ENCODE measurements at regions not wholly inside any gene's neighbourhood (a gene's known extent, or its start where the extent isn't known, plus 50 kb on each side); places are given as distances from the start of the nearest gene placed in this dataset.
A peak's percentile ranks its signal among the peaks of the same experiment; 100 is the strongest.
"Not testable (repeated sequence)": the region's sequence is repeated elsewhere in the genome, so short reads cannot be mapped to it uniquely, and the experiment has no call there.

DNA sequence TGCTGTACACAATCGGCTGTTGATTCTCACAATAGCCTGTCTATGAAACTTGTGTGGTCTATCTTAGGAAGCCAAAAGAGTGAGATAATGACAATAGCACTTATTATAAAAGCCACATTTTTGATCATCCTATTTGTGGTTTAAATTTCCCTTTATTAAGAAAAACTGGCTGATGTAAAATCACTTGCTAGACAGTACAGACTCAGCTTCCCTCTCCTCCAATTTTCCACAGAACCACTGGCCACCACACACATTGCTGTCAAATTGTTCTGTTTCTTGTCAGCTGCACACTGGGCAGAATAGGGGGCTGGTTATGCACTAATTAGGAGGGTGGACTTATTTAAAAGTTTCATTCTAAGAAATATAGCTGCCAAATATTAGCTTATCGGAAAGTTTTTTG, 425.9 kb downstream of the EPHA3 start:
- Histone ChIP-seq H3K9me3 (ENCODE audit: insufficient read depth, low read depth) (no peaks in the 10 kb centered on the region), H3K4me1 (replicated peaks; ENCODE audit: insufficient read depth) (no peaks in the 10 kb centered on the region), H3F3A (ENCODE audit: insufficient read depth, low read depth) (no peaks in the 10 kb centered on the region), H3K4me3 (no peak overlapping the region), H3K79me2 (ENCODE audit: low read depth) (no peaks in the 10 kb centered on the region), H3K4me2 (no peak overlapping the region), H4K20me1 (ENCODE audit: insufficient read depth) (no peaks in the 10 kb centered on the region), H3K27me3 (ENCODE audit: insufficient read depth, low read depth) (no peaks in the 10 kb centered on the region), H3K36me3 (ENCODE audit: low read depth) (no peaks in the 10 kb centered on the region), H3K9me2 (ENCODE audit: insufficient read depth) (no peaks in the 10 kb centered on the region), H3K27ac (no peak overlapping the region), H2AFZ (no peak overlapping the region)
- ChIA-PET CTCF (no interaction called here), POLR2A (ENCODE audit: unreplicated experiment) (no interaction called here)
- DNase-seq: no peak
- TF ChIP-seq, protein P1, sequence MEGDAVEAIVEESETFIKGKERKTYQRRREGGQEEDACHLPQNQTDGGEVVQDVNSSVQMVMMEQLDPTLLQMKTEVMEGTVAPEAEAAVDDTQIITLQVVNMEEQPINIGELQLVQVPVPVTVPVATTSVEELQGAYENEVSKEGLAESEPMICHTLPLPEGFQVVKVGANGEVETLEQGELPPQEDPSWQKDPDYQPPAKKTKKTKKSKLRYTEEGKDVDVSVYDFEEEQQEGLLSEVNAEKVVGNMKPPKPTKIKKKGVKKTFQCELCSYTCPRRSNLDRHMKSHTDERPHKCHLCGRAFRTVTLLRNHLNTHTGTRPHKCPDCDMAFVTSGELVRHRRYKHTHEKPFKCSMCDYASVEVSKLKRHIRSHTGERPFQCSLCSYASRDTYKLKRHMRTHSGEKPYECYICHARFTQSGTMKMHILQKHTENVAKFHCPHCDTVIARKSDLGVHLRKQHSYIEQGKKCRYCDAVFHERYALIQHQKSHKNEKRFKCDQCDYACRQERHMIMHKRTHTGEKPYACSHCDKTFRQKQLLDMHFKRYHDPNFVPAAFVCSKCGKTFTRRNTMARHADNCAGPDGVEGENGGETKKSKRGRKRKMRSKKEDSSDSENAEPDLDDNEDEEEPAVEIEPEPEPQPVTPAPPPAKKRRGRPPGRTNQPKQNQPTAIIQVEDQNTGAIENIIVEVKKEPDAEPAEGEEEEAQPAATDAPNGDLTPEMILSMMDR (conservative IDR thresholded peaks at IDR 0.05): no peak
- TF ChIP-seq EZH2 (IDR thresholded peaks at IDR 0.05; ENCODE audit: low read depth): no peak
- no TSS peak for BruUV-seq (replicated peaks)
- intact Hi-C loops (cut with micrococcal nuclease; ENCODE audit: unreplicated experiment): no loop called here

DNA sequence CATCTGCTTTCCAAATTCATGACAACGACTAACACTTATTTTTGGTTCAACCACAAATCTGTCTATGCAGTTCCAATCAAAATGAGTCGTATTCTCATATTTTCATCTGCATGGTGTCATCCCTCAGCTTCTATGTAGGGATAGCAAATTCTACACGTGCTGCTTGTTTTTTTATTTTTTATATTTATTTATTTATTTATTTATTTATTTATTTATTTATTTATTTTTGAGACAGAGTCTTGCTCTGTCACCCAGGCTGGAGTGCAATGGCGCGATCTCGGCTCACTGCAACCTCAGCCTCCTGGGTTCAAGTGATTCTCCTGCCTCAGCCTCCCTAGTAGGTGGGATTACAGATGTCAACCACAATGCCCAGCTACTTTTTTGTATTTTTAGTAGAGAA, 447.2 kb downstream of the EPHA3 start:
- H2AFZ ChIP-seq; POLR2A ChIA-PET (ENCODE audit: unreplicated experiment); H3K4me3 ChIP-seq; BruUV-seq (replicated peaks); CTCF ChIA-PET; H3K9me3 ChIP-seq (ENCODE audit: insufficient read depth, low read depth); H3K4me2 ChIP-seq; H3K79me2 ChIP-seq (ENCODE audit: low read depth); H3F3A ChIP-seq (ENCODE audit: insufficient read depth, low read depth); H4K20me1 ChIP-seq (ENCODE audit: insufficient read depth); H3K27ac ChIP-seq; H3K27me3 ChIP-seq (ENCODE audit: insufficient read depth, low read depth); DNase-seq; H3K36me3 ChIP-seq (ENCODE audit: low read depth); H3K9me2 ChIP-seq (ENCODE audit: insufficient read depth); intact Hi-C loops (cut with micrococcal nuclease; ENCODE audit: unreplicated experiment); H3K4me1 ChIP-seq (replicated peaks; ENCODE audit: insufficient read depth): not testable (repeated sequence)

DNA sequence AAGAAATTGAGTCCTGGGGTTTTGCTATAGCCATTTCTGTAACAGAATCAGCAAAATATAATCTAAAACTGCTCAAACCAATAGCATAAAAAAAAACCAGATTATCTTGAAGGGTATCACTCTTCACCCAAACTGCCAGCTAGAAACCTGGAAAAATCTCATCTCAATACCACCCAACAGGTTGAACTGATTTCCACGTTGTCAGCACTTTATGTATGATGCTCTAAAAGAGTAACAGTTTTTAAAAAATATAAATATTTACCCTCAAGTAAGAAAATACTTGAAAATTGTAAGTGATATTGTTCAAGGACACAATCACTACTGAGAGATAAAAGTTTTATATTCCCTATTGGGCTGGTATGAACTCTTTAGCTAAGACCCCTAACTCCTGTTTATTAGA, 451.3 kb downstream of the EPHA3 start:
- no peak overlapping the region for H2AFZ ChIP-seq

DNA sequence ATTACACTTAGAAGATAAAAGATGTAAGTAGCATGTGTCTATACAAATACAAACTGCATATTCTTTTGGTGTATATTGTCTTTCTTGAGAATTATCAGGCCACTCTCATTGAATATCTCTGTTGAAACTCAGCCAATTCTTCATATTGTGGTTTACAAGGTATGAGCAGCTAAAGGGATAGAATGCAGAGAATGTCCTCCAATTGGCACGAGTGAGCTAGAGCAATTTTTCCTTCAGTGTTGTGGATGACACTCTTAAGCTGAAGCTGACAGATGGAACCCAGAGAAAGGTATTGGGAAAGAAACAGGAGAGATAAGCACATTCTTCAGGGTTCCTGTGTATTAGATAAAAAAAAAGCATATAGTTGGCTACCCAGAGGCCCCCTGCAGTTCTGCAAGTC, 453.1 kb downstream of the EPHA3 start:
- H3K79me2 ChIP-seq (ENCODE audit: low read depth): no peaks in the 10 kb centered on the region
- H2AFZ ChIP-seq: no peak overlapping the region
- no peaks in the 10 kb centered on the region for H3K4me1 ChIP-seq (replicated peaks; ENCODE audit: insufficient read depth)
- no peak for TF ChIP-seq EZH2 (IDR thresholded peaks at IDR 0.05; ENCODE audit: low read depth)
- TF ChIP-seq, protein P1 (conservative IDR thresholded peaks at IDR 0.05): no peak
- BruUV-seq (replicated peaks): no TSS peak
- intact Hi-C loops (cut with micrococcal nuclease; ENCODE audit: unreplicated experiment): no loop called here
- DNase-seq: peak in 1 of 2 experiments; percentile 8
- H3F3A ChIP-seq (ENCODE audit: insufficient read depth, low read depth): no peaks in the 10 kb centered on the region
- no peaks in the 10 kb centered on the region for H4K20me1 ChIP-seq (ENCODE audit: insufficient read depth)
- no peaks in the 10 kb centered on the region for H3K27me3 ChIP-seq (ENCODE audit: insufficient read depth, low read depth)
- H3K36me3 ChIP-seq (ENCODE audit: low read depth): no peaks in the 10 kb centered on the region
- H3K9me2 ChIP-seq (ENCODE audit: insufficient read depth): no peaks in the 10 kb centered on the region
- H3K27ac ChIP-seq: no peak overlapping the region
- ChIA-PET CTCF (no interaction called here), POLR2A (ENCODE audit: unreplicated experiment) (no interaction called here)
- no peak overlapping the region for H3K4me3 ChIP-seq
- H3K4me2 ChIP-seq: no peak overlapping the region
- no peaks in the 10 kb centered on the region for H3K9me3 ChIP-seq (ENCODE audit: insufficient read depth, low read depth)

More for the DNA sequence above, 451.3 kb downstream of the EPHA3 start:
- no peaks in the 10 kb centered on the region for H3K4me1 ChIP-seq (replicated peaks; ENCODE audit: insufficient read depth)
- H3F3A ChIP-seq (ENCODE audit: insufficient read depth, low read depth): no peaks in the 10 kb centered on the region
- TF ChIP-seq, protein P1 (conservative IDR thresholded peaks at IDR 0.05): no peak
- no peak for TF ChIP-seq EZH2 (IDR thresholded peaks at IDR 0.05; ENCODE audit: low read depth)
- ChIA-PET POLR2A (ENCODE audit: unreplicated experiment) (no interaction called here), CTCF (no interaction called here)
- H3K4me3 ChIP-seq: no peak overlapping the region
- H3K36me3 ChIP-seq (ENCODE audit: low read depth): no peaks in the 10 kb centered on the region
- DNase-seq: no peak
- no peaks in the 10 kb centered on the region for H3K9me2 ChIP-seq (ENCODE audit: insufficient read depth)
- H3K9me3 ChIP-seq (ENCODE audit: insufficient read depth, low read depth): no peaks in the 10 kb centered on the region
- H3K27ac ChIP-seq: no peak overlapping the region
- no peaks in the 10 kb centered on the region for H4K20me1 ChIP-seq (ENCODE audit: insufficient read depth)
- intact Hi-C loops (cut with micrococcal nuclease; ENCODE audit: unreplicated experiment): no loop called here
- no TSS peak for BruUV-seq (replicated peaks)
- H3K27me3 ChIP-seq (ENCODE audit: insufficient read depth, low read depth): no peaks in the 10 kb centered on the region
- H3K4me2 ChIP-seq: no peak overlapping the region
- H3K79me2 ChIP-seq (ENCODE audit: low read depth): no peaks in the 10 kb centered on the region
